ENCODE measurements at regions not wholly inside any gene's neighbourhood (a gene's known extent, or its start where the extent isn't known, plus 50 kb on each side); places are given as distances from the start of the nearest gene placed in this dataset.

DNA sequence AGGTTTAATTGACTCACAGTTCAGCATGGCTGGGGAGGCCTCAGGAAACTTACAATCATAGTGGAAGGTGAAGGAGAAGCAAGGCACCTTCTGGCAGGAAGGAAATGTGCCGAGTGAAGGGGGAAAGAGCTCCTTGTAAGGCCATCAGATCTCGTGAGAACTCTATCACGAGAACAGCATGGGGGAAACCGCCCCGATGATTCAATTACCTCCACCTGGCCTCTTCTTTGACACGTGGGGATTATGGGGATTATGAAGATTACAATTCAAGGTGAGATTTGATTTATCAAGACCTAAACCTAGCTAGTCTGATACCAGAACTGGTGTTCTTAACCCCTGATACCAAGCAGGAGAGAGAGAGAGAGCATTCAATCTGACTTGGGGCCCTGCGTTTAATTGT is 258.7 kb downstream of the PTEN start:
- no peak for DNase-seq (ENCODE audit: extremely low read depth, low read depth)

DNA sequence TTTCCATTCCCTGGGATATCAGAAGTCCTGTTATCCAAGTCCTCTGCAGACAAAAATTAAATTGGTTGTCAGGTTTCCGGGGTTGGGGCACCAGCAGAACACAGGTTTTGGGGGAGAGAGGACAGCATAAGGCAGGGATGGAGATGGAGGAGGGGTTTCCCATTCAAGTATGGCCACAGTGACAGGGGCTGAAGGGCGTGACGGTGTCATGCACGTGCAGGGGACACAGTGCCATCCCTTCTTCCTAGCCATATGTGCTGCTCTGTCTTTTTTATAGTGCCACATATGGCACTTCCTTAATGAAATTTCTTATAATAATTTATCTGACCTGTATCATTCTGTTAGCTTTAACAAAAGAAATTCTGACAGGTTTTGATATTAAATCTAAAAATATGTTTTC is 259.2 kb downstream of the PTEN start:
- DNase-seq (ENCODE audit: extremely low read depth, low read depth): no peak

DNA sequence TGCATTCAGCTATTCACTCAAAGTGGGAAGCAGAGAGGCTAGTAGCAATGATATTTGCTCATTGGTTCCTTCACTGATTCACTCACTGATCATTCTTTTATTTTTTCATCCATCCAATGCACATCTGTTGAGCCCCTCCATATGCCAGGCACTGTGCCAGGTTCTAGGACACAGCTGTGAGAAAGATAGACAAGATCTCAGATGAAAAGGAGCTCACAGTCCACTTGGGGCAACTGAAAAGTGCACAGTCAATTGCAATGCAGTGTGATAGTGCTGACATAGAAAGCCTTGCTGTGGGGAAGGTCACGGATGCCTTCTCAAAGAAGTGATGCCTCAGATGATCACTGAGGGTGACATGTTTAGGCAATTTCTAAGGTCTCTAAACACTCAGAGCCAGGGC is 262.3 kb downstream of the PTEN start:
- DNase-seq (ENCODE audit: extremely low read depth, low read depth): no peak

DNA sequence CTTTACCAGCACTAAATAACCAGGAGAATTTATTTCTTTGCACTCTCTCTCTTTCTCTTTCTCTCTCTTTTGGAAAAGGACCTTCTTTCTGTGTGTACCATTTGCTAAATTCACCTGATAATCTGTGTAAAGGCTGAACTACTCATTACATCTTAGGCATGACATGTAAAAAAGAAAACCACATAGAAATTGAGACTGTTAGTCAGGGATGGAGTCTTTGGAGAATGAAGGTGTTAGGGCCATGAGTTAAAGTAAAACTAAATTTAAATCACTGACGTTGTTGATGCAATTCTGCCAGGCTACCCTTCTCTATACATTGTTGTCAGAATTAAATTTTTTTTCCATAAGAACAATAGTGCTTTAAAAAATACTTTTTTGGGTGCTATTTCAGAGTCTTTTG is 263.3 kb downstream of the PTEN start:
- DNase-seq (ENCODE audit: extremely low read depth, low read depth): no peak

DNA sequence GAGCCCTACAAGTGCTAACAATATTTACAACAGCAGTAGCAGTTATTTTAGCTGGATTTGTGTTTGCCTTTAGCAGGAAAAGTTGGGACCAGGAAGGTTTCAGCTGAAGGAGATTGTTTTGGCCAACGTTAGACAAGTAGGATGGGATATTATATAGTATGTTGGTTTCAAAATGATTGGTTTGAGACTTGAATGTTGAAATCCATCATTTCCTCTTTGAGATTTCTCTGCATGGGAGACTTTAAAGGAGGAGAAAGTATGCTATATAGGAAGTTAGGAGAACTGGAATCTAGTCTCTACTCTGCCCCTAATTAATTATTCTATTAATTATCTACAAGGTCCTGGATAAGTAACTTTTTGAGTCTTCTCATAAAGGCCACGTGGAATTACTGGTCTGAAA is 263.8 kb downstream of the PTEN start:
- DNase-seq (ENCODE audit: extremely low read depth, low read depth): no peak

DNA sequence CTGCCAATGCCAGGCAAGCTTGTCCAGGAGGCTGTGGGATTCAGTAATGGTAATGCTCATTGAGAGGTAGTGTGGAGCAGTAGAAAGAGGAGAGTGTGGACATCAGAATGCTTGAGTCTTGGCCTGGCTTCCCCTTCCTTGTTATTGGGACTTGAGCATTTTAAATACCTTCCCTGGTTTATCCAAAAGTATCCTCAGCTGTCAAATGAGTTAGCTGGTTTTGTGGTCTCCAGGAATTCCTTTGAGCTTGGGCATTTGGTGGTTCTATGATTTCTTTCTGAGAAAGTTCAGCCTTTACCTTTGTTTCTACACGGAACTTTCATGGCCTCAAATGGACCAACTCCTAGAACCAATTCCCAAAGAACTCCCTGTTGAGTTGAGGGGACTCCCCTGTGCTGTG is 264.3 kb downstream of the PTEN start:
- no peak for DNase-seq (ENCODE audit: extremely low read depth, low read depth)

DNA sequence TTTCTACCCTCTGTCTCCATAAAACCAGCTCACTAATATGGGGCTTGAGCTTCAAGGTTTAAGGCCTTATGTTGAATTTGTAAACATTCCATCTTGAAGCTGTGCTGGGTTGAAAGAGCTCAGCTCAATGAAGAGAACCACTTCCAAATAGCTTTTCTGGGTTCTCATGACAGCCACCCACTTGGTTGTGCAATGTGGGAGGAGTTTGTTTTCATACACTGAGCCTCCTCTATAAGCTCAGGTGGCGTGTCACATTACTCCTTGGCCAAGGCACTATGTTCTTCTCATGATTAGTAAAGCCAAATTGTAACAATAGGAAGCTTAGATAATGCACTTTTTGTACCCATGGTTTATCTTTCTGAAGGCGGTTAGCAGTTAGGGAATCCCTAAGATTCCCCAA is 265.6 kb downstream of the PTEN start:
- no peak for DNase-seq (ENCODE audit: extremely low read depth, low read depth)

DNA sequence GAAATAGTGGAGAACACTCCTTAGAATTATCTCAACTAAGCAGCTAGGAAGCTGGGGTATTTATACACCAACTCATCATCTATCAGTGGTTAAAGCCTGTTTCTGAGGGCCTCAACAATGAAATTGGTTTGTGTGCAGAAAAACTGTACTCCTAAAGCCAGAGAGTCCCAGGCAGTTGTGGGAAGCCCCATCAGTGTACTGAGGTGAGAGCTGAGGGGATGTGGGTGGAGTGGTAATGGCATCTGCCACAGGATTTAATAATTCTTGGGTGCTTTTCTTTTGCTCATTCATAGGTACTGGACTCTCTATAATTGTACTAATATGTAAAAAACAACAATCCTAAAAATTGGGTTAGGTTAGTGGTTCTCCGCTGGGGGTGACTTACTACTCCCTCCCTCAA is 267.5 kb downstream of the PTEN start:
- DNase-seq (ENCODE audit: extremely low read depth, low read depth): no peak

DNA sequence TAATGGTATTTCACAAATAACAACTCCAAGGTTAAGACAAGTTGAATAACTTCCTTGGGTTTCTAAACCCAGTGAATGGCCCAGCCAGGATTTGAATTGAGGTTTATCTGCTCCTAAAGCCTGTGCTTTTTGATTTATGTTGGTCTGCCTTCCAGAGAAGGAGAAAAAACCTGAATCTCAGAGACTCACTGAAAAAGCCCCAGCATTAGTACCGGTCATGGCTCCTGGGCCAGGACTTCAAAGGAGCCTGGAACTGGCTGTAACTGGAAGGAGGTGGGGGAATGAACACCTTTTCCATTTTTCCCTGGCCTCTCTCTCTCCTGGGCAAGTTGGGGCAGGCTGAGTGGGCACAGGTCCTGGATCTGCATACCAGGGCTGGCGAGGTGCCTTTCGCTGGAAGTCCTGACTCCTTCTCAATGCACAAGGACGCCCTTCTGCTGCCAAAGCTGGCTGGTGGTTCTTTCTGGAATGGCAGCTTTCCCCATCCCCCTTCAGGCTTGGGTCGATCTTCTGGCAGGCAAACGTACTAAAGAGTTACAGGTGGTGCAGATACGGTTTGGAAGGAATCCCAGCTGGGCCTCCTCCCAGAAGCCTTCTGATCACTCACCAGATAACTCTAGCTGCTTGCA is 268.2 kb downstream of the PTEN start:
- DNase-seq (ENCODE audit: extremely low read depth, low read depth): no peak

DNA sequence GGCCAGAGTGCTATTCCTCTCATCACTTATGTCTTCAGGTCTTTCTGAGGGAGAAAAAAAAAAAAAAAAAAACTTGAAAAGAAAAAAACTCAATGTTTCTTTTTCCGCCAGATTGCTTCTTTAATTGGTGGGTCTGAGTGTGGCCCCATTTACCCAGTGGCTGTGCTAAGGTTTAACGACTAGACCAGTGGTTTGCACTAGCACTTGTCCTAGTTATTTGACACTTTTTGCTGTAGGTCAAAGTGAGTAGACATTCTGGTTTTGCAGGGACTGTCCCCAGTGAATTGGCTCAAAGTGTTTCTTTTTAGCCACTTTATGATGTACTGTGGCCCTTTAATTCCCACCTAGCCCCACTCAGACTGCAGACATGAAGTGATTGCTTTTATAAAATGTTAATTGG is 273.3 kb downstream of the PTEN start:
- DNase-seq (ENCODE audit: extremely low read depth, low read depth): no peak

DNA sequence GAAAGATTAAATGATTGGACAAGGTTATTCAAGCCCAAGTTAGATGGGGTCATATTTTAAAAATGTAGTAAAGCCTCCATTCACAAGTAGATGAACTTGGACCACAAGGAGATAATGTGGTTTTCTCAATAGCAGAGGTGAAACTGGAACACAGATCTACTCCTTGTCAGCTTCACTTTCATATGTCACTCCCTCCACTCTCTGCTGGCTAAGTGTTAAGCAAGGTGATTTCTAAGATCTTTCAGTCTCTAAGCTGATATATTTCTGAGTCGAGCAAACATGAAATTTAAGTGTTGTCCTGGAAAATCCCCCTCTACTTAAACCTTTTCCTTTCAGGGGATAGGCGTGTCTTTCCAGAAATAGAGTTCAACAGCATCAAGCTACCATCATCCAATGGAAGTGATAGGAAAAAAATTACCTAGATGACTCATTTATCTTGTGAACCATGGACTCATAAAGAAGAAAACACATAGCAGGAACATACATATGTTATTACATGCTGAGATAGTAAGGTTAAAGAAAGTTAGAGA is 275.0 kb downstream of the PTEN start:
- DNase-seq (ENCODE audit: extremely low read depth, low read depth): no peak

DNA sequence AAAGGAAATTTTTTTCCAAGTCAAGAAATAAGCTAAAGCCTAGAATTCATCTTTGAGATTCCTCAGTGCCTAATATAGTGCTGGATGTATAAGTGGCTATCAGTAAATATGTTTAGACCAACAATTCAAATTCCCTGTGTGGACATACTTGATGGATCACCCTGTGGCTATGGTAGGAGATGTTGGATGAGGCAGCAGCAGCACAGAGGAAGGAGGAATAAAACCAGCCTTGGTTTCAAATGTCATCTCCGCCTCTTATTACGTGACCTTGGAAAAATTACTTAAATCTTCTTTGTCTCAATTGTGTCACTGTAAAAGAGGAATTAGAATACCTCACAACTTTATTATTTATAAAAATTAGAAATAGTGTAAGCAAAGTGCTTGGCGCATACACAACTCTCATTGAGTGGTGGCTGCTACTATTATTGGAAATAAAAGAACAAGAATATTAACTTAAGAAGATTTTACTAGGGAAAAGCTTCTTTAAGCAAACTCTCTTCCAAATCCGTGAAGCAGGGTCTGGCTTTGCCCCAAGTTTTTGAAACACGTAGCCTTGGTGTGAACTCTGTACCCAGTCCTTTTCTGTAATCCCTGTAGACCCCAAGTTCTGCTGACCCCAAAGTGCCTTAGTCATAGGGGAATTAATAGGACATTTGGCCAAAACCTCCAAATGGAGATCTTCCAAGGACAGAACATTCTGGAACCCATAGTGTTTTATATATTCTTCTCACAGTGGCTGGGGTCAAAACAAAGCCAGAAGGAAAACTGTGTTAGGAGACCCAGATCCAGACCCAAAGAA is 283.8 kb downstream of the PTEN start:
- no peak for DNase-seq (ENCODE audit: extremely low read depth, low read depth)

DNA sequence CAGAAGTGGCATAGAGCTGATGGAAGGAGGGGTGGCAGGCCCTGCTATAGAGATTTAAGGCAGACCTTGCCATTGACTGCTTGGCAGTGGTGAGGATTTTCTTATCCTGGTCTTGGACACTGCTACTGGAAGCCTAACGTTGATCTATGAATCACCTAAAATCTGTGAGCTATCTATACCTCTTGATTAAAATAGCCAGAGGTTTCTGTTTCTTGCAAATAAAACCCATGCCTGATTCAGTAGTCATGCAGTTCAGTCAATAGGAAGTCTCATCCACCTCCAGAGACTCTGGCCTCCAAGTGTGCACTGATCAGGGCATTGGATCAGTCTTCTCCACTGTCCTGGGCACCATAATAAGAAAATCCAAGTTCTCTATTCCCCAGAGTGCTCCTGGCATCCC is 286.5 kb downstream of the PTEN start:
- no peak for DNase-seq (ENCODE audit: extremely low read depth, low read depth)

DNA sequence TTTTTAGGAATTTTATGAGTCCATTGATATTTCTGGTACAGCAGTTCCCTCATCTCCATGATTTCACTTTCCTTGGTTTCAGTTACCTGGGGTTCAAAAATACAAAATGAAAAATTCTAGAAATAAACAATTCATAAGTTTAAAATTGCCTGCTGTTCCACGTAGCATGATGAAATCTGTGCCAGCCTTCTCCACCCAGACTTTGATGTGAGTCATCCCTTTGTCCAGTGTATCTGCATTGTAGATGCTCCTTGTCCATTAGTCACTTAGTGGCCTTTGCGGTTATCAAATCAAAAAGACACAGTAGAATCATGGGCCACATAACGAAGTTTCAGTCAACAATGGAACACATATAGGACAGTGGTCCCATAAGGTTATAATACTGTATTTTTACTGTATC is 286.9 kb downstream of the PTEN start:
- peak; percentile 41 for DNase-seq (ENCODE audit: extremely low read depth, low read depth)

DNA sequence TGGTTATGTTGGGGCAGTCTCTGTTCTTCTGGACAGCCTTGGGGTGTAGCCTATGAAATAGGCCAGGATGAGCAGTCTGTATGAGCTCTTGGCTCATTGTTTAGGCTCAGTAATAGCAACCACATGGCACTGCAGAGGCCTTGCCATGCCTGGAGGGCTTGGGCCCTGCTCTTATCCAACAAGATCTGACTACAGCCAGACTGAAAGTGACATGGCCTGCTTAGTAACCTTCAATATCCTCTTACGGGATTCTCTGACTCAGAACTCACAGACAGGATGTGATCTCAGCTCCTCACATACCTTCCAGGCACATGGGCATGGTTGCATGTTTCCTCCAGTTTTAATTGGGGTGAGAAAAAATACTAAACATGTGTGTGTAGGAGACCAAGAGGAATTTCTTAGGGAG is 289.3 kb downstream of the PTEN start:
- DNase-seq (ENCODE audit: extremely low read depth, low read depth): peak; percentile 41

DNA sequence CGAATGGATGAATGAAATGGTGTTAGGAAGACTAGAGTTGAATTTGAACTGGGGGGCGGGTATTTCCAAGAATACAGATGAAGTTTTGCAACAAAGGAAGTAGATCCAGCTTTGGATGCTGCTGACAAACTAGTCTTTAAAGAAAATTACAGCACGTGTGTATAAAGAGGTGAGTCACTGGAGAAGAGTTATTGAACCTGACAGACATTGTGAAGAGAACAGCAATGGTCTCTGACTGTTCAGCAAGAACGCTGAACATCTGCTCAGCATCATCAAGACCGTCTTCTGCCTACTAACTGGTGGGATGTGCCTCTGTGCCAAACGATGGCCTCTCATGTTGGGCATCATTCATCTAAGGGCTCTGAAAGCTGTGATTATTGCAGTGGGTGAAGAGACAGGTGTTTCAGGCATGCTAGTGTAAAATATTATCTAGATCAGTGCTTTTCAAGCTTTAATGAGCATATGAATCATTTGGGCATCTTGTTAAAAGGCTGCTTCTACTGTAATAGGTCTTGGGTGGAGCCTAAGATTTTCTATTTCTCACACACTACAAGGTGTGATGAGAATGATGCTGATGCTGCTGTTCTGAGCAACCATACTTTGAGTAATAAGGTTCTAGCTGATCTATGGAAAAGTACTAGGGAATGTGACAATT is 291.3 kb downstream of the PTEN start:
- DNase-seq (ENCODE audit: extremely low read depth, low read depth): no peak

DNA sequence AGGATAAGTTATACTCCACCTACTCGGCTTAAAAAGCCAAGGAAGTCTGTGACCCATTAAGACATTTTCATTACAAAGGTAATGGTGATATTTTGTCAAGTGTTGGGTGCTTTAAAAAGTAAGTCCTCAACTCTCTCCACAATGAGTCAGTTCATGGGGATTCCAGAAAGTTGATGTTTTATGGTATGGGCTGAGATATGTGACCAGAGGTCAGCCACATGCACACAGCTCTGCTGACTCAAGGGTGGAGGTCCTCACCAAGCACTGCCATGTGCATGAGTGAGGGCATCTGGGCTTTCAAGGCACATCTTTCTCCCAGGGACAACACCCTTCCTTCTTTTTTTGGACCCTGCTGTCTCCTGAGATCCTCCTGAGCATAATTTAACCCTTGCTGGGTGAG is 292.9 kb downstream of the PTEN start:
- DNase-seq (ENCODE audit: extremely low read depth, low read depth): no peak

DNA sequence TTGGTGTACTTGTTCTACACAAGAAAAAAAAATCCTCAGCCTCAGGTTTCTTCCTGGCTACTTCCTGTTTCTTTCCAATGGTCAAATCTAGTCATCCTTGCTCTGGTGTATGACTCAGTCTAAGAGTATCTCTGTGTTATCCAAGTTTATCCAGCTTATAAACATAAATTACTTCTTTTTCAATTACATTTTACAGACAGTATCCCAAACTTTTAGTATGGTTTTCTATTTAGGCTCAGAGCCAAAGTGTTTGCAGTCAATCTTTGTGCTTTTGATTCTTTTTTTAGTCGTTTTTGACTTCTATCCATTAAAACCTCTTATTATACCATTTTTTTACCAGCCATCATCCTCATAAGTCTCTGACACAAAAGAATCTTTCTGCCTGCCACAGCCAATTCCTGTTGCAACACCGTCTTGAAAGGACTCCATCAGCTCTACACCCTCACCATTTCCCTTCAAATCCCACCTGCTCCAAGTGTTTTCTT is 294.6 kb downstream of the PTEN start:
- no peak for DNase-seq (ENCODE audit: extremely low read depth, low read depth)

DNA sequence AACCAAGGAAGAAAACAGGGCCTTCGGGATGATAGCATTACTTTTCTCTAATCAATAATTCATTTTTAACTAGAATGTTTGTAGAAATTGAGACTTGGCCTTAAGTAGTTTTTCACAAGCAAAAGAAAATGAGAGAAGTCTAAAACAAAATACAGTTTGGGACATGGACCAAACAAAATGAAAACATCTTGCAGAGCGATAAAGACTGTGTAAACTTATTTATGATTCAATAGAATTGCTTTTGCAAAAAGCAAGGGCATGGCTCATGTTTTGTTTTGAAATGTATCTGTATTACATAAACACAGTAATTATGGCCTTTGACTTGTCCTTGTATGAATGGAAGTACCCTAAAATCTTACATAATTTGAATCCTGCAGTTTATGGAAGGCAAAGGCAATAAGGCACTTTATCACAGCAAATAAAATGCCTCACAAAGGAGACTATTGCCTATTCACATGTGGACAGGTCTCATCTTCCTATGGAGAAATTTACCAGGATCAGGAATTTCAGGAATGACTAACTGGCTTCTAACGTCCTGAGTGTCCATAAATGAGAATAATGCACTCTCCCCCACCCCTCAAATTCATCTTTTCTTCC is 295.2 kb downstream of the PTEN start:
- no peak for DNase-seq (ENCODE audit: extremely low read depth, low read depth)

DNA sequence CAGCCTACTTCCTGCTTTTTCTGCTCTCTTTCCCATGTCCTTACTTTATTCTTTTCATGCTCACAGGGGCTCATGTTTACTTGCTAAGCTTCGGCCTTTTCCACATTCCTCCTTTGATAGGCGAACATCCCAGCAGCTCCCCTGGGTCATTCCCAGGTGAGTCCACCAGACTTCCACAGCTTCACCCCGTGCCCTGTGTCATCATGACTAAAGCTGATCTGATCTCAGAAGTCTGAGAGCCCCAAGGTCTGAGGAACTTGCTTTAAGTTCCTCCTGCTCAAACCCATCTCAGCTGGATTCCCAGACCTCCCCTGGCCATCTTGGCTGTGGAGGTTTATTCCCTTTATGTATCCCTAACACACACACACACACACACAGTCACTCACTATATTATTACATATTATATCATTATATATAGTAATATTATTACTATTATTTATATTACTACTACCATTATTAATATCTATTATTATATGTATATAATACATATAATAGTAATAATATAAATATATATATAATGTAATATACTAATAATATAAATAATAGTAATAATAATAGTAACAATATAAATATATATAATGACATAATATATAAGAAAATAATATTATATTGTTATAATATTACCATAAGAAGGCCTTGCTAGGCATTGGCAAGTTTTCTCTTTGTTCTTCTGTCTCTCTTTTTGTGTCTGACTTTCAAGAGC is 295.9 kb downstream of the PTEN start:
- no peak for DNase-seq (ENCODE audit: extremely low read depth, low read depth)

DNA sequence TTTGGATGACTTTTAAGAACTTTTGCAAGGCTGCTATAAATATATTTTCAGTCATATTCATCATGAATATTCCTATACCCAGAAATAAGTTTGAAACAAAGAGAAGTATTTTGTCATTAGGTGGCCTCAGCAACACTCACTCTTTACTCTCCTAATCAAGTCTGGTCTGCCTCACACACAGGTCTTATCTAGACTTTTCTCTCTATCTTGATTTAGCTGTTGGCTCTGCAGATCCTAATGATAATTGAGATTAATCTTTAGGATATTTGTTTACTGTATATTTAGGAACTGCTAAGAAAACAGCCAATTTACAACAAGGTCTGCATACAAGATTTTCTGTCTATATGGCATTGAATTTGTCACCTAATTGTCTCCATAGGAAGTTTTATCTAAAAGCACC is 297.6 kb downstream of the PTEN start:
- no peak for DNase-seq (ENCODE audit: extremely low read depth, low read depth)
